Esophagus muscularis mucosa (tissue), 4 donors: ENCODE measurements at regions not wholly inside any gene's neighbourhood (a gene's known extent, or its start where the extent isn't known, plus 50 kb on each side); places are given as distances from the start of the nearest gene placed in this dataset.

Experiments used
- DNase-seq: peaks from one replicate; pipeline ENCODE4 v3.0.0-alpha.2; 2017; ENCODE audit errors: extremely low spot score
- H3K27ac ChIP-seq, 4 donors: fragments of 200-600 bp; sonication (generic); replicated peaks in 1 of 4; 1 replicate in 3 of 4; 2 replicates in 1 of 4; pipeline ENCODE4 v1.5.1; 2016 to 2019; ENCODE audit warnings: mild to moderate bottlenecking in 1 of 4
- H3K27me3 ChIP-seq, 4 donors: fragments of 200-600 bp; sonication (generic); one replicate each; pipeline versions ENCODE4 v1.5.1 to v1.6.0; 2016 to 2019
- H3K36me3 ChIP-seq, 4 donors: fragments of 200-600 bp; sonication (generic); one replicate each; pipeline ENCODE4 v1.5.1; 2016 to 2019
- H3K4me1 ChIP-seq, 4 donors: fragments of 200-600 bp; sonication (generic); one replicate each; pipeline ENCODE4 v1.5.1; 2016 to 2019
- H3K4me3 ChIP-seq, 4 donors: fragments of 200-600 bp; sonication (generic); 1 replicate in 2 of 4; 2 replicates in 2 of 4; pipeline ENCODE4 v1.5.1; 2016 to 2019; ENCODE audit warnings: mild to moderate bottlenecking in 4 of 4, moderate library complexity in 1 of 4
- H3K9me3 ChIP-seq, 4 donors: fragments of 200-600 bp; sonication (generic); 1 replicate in 3 of 4; 2 replicates in 1 of 4; pipeline ENCODE4 v1.5.1; 2016 to 2019
- EP300 ChIP-seq: sonication (generic); formaldehyde crosslinking; IDR thresholded peaks from one replicate; pipeline ENCODE4 v1.6.1; 2017; ENCODE audit warnings: antibody characterized with exemption
- POLR2A ChIP-seq: fragments of 450-650 bp; IDR thresholded peaks from one replicate; pipeline ENCODE4 v1.6.1; 2017; ENCODE audit warnings: antibody characterized with exemption, moderate library complexity, mild to moderate bottlenecking, low read depth
- POLR2AphosphoS5 ChIP-seq, 2 donors: sonication (generic); formaldehyde crosslinking; IDR thresholded peaks; one replicate each; pipeline ENCODE4 v1.6.1; 2017; ENCODE audit warnings: antibody characterized with exemption in 2 of 2
- WGBS: methylation state at CpG from one replicate; pipeline ENCODE4 v1.1.5; 2018; 5-methylcytosine and 5-hydroxymethylcytosine counted together
- intact Hi-C: fragments of 100-400 bp; cut with DNase I; formaldehyde crosslinking; loops from one replicate; pipeline ENCODE4 v1.15.1; 2023
- TF ChIP-seq, protein P1 (sequence below), 3 experiments: fragments of 200-600 bp in 2 of 3; fragments of 450-650 bp in 1 of 3; sonication (generic) in 2 of 3; IDR thresholded peaks; one replicate each; pipeline ENCODE4 v1.5.1; 2017 to 2019; ENCODE audit warnings: antibody characterized with exemption in 3 of 3, mild to moderate bottlenecking in 2 of 3, moderate library complexity in 1 of 3

DNA sequence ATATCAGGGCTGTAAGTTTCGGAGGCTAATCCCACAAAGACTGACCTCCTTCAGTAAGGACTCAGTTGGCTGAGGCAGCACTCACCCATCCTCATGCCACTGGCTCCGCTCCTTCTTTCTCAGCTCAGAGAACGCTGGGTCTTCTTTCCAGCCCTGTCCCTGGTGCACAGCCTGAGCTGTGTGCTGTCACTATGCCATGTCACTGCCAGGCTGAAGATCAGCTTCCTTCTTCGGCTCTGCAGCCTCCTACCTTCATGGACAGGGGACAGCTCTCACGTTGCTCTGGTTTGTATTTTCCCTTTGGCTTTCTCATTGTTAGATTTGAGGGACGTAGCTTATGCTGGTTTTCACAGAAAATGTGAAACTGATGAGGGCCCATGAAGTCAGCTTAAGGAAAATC lies 437.3 kb downstream of the GLRX3 start:
- Histone ChIP-seq H3K4me1 (no peaks in the 10 kb centered on the region), H3K4me3 (no peak overlapping the region), H3K36me3 (no peaks in the 10 kb centered on the region), H3K27ac (no peak overlapping the region), H3K9me3 (no peaks in the 10 kb centered on the region), H3K27me3 (peaks cover 0 to 23% (median 0%) of the 10 kb centered on the region in 4 donors)
- TF ChIP-seq POLR2A (no peak), EP300 (no peak), POLR2AphosphoS5 (IDR thresholded peaks at IDR 0.05) (no peak)
- TF ChIP-seq, protein P1, sequence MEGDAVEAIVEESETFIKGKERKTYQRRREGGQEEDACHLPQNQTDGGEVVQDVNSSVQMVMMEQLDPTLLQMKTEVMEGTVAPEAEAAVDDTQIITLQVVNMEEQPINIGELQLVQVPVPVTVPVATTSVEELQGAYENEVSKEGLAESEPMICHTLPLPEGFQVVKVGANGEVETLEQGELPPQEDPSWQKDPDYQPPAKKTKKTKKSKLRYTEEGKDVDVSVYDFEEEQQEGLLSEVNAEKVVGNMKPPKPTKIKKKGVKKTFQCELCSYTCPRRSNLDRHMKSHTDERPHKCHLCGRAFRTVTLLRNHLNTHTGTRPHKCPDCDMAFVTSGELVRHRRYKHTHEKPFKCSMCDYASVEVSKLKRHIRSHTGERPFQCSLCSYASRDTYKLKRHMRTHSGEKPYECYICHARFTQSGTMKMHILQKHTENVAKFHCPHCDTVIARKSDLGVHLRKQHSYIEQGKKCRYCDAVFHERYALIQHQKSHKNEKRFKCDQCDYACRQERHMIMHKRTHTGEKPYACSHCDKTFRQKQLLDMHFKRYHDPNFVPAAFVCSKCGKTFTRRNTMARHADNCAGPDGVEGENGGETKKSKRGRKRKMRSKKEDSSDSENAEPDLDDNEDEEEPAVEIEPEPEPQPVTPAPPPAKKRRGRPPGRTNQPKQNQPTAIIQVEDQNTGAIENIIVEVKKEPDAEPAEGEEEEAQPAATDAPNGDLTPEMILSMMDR (IDR thresholded peaks at IDR 0.05) = no peak
- 66% methylated on average over 6 of the region's 6 CpGs for WGBS
- intact Hi-C loops = no loop called here
- DNase-seq = no peak

DNA sequence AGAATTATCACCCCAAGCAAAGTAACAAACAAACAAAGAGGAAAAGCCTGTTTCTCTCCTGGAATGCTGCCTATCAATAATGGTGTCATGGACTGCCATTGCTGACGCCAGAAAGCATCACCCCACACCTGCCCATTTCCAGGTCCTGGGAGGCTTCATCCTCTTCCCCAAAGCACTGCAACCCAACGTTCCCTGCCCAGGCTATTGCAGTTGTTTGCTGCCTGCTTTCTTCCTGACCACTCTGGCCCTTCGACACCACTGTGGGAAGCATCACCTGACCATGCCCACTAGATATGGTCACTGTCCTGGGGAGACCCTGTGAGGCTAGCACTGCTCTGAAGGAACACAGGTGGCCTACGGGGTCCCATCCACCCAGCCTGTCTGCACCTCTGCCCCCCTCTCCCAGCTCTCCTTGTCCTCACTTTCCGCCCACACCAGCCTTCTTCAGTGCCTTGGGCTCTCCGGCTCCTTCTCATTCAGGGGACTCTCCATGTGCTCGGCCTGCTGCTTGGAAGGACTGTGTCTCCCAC lies 439.6 kb downstream of the GLRX3 start:
- TF ChIP-seq, protein P1 (IDR thresholded peaks at IDR 0.05) = no peak
- no peak for TF ChIP-seq EP300
- TF ChIP-seq POLR2AphosphoS5 (IDR thresholded peaks at IDR 0.05) = no peak
- TF ChIP-seq POLR2A = no peak
- WGBS = 74% methylated on average over 7 of the region's 7 CpGs
- Histone ChIP-seq H3K9me3 (no peaks in the 10 kb centered on the region), H3K27ac (no peak overlapping the region), H3K27me3 (peaks cover 0 to 30% (median 0%) of the 10 kb centered on the region in 4 donors), H3K36me3 (no peaks in the 10 kb centered on the region), H3K4me1 (no peaks in the 10 kb centered on the region), H3K4me3 (no peak overlapping the region)
- peak; percentile 68 for DNase-seq
- intact Hi-C loops = no loop called here

DNA sequence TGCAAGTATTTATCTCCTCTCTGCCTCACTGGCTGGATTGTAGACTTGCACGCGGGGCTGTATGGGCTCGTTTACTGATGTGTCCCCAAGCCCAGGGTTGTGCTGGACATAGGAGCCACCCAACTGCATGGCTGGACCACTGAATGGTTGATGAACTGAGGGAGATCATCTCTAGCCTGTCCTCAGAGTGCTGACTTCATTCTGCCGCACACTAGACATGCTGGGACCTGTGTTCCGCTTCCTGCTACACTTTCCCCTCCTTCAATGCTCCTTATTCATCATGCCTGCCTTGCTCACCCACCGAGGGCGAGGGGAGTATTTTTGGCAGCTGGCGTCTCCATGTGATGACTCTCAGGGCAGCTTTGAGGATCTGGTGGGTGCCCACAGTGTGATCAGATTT lies 440.2 kb downstream of the GLRX3 start:
- Histone ChIP-seq H3K4me3 (no peak overlapping the region), H3K4me1 (no peaks in the 10 kb centered on the region), H3K36me3 (no peaks in the 10 kb centered on the region), H3K27ac (no peak overlapping the region), H3K27me3 (peaks cover 0 to 33% (median 0%) of the 10 kb centered on the region in 4 donors), H3K9me3 (no peaks in the 10 kb centered on the region)
- 84% methylated on average over 6 of the region's 8 CpGs for WGBS
- peak; percentile 83 for DNase-seq
- intact Hi-C loops = no loop called here
- TF ChIP-seq EP300 = no peak
- TF ChIP-seq, protein P1 (IDR thresholded peaks at IDR 0.05) = no peak
- no peak for TF ChIP-seq POLR2A
- no peak for TF ChIP-seq POLR2AphosphoS5 (IDR thresholded peaks at IDR 0.05)

DNA sequence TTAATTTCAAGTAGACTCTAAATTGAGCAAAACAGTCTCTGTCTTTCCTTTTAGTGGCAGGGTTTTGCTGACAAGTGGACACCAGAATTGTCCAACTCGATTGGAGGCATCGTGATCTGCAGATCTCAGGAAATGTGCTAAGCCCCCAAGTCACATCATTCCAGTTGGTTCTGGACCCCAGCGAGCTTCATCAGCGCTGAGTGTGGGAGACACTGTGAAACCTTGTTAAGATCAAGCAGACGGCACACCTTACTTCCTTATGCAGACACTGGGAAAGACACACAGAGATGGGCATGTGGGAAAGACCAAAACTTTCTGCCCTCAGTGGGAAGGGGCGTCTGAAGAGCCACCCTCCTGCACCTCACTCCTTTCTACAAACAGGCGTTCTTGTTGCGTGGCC lies 440.8 kb downstream of the GLRX3 start:
- H3K9me3 ChIP-seq = no peaks in the 10 kb centered on the region
- no peak overlapping the region for H3K27ac ChIP-seq
- H3K36me3 ChIP-seq = no peaks in the 10 kb centered on the region
- intact Hi-C loops = no loop called here
- no peak overlapping the region for H3K4me3 ChIP-seq
- peak; percentile 74 for DNase-seq
- 84% methylated on average over 8 of the region's 8 CpGs for WGBS
- no peaks in the 10 kb centered on the region for H3K4me1 ChIP-seq
- TF ChIP-seq, protein P1 (IDR thresholded peaks at IDR 0.05) = no peak
- TF ChIP-seq EP300 = no peak
- no peak for TF ChIP-seq POLR2A
- TF ChIP-seq POLR2AphosphoS5 (IDR thresholded peaks at IDR 0.05) = no peak
- peaks cover 0 to 33% (median 0%) of the 10 kb centered on the region in 4 donors for H3K27me3 ChIP-seq
